ENCODE measurements at regions not wholly inside any gene's neighbourhood (a gene's known extent, or its start where the extent isn't known, plus 50 kb on each side); places are given as distances from the start of the nearest gene placed in this dataset.

- TF ChIP-seq ZNF513 (tag by site-specific recombination; IDR thresholded peaks at IDR 0.05) (no peak), CTCF (tag by site-specific recombination; IDR thresholded peaks at IDR 0.05) (no peak), ZNF324 (tag by site-specific recombination; IDR thresholded peaks at IDR 0.05) (no peak), ZFP3 (tag by site-specific recombination; IDR thresholded peaks at IDR 0.05; ENCODE audit: low read depth) (no peak), ZSCAN30 (tag by site-specific recombination; IDR thresholded peaks at IDR 0.05) (no peak), ZNF777 (tag by site-specific recombination; IDR thresholded peaks at IDR 0.05; ENCODE audit: borderline replicate concordance) (no peak)
Measured at GRCh38 chr9:31144614-31145013, 1239.8 kb upstream of the ACO1 start.

Data from HEK293 (cell line).